HepG2 (cell line): ENCODE measurements at regions not wholly inside any gene's neighbourhood (a gene's known extent, or its start where the extent isn't known, plus 50 kb on each side); places are given as distances from the start of the nearest gene placed in this dataset.

Source experiments
- ATAC-seq: fragments of 200-7000 bp; cut with Tn5 transposase; 3 replicates; pipeline ENCODE4 v1.9.1; 2020; ENCODE audit warnings: mild to moderate bottlenecking, moderate library complexity
- BruUV-seq: library from RNA; stranded (reverse); fragments of 400-500 nt; replicated peaks from 2 replicates; lab custom pipeline; 2021; lab: Mats Ljungman, UMichigan
- CTCF ChIA-PET: fragments of 300-600 bp; formaldehyde crosslinking; extraction: SDS; loops from one replicate; lab custom pipeline; 2021; ENCODE audit warnings: low total read pairs, inconsistent platforms, low intra/inter-chr PET ratio; lab: Yijun Ruan, JAX
- POLR2A ChIA-PET: fragments of 350-600 bp; sonication (Branson Sonifier 250); formaldehyde crosslinking; loops from one replicate; lab custom pipeline; 2020; ENCODE audit warnings: antibody characterized with exemption, inconsistent platforms; lab: Yijun Ruan, JAX
- DNase-seq: peaks from one replicate; pipeline ENCODE4 v3.0.0-alpha.2; 2015; ENCODE audit warnings: low spot score
- FAIRE-seq: peaks from 3 replicates; lab custom pipeline; 2011; peaks lifted over from hg19 to GRCh38; lab: Jason Lieb, UNC
- H2AFZ ChIP-seq: one replicate; pipeline ENCODE4 v1.6.1; 2011; ENCODE audit warnings: low read length, inconsistent platforms
- H3K27ac ChIP-seq: fragments of 300-600 bp; 3 replicates; pipeline ENCODE4 v1.8.0; 2011; ENCODE audit warnings: mixed run types, mild to moderate bottlenecking, mixed read lengths, low read length, inconsistent platforms; ENCODE audit not compliant: insufficient read depth; ENCODE audit errors: extremely low read length
- H3K27me3 ChIP-seq, 2 experiments: fragments of 200-600 bp in 1 of 2; 2 replicates in 1 of 2; 3 replicates in 1 of 2; pipeline versions ENCODE4 v1.6.0 to v1.8.0; 2011; ENCODE audit warnings: low read length in 2 of 2, mild to moderate bottlenecking in 2 of 2, moderate library complexity in 2 of 2, inconsistent platforms in 1 of 2; ENCODE audit not compliant: insufficient read depth in 2 of 2, control insufficient read depth in 1 of 2
- H3K36me3 ChIP-seq, 2 experiments: fragments of 200-600 bp in 1 of 2; replicated peaks in 1 of 2; 2 replicates in 1 of 2; 3 replicates in 1 of 2; pipeline versions ENCODE4 v1.5.1 to v1.8.0; 2011; ENCODE audit warnings: low read length in 2 of 2, inconsistent platforms in 1 of 2; ENCODE audit not compliant: insufficient read depth in 2 of 2, control insufficient read depth in 1 of 2
- H3K4me1 ChIP-seq: 2 replicates; pipeline ENCODE4 v1.5.1; 2012; ENCODE audit warnings: low read length, inconsistent platforms; ENCODE audit not compliant: insufficient read depth
- H3K4me2 ChIP-seq: 2 replicates; pipeline ENCODE4 v1.6.0; 2011; ENCODE audit warnings: low read depth, low read length, inconsistent platforms
- H3K4me3 ChIP-seq, 3 experiments: fragments of 200-600 bp in 1 of 3; sonication (generic), shearing (Covaris generic) in 1 of 3; replicated peaks in 1 of 3; 2 replicates each; pipeline ENCODE4 v1.5.1; 2011 to 2016; ENCODE audit warnings: low read length in 3 of 3, inconsistent platforms in 2 of 3, low read depth in 2 of 3, mild to moderate bottlenecking in 2 of 3, control low read depth in 1 of 3, mixed read lengths in 1 of 3; ENCODE audit not compliant: insufficient read depth in 1 of 3
- H3K79me2 ChIP-seq: one replicate; pipeline ENCODE4 v1.6.1; 2011; ENCODE audit warnings: low read length, inconsistent platforms; ENCODE audit not compliant: insufficient read depth
- H3K9ac ChIP-seq: 2 replicates; pipeline ENCODE4 v1.6.0; 2011; ENCODE audit warnings: mild to moderate bottlenecking, low read depth, low read length, inconsistent platforms; ENCODE audit not compliant: insufficient read depth
- H3K9me3 ChIP-seq: 2 replicates; pipeline ENCODE4 v1.5.1; 2012; ENCODE audit warnings: mild to moderate bottlenecking, low read length
- H4K20me1 ChIP-seq: 2 replicates; pipeline ENCODE4 v1.6.0; 2011; ENCODE audit warnings: inconsistent platforms, mild to moderate bottlenecking, low read length, moderate library complexity; ENCODE audit not compliant: insufficient read depth
- ARID2 ChIP-seq: sonication (generic); formaldehyde crosslinking; IDR thresholded peaks from 2 replicates; pipeline ENCODE4 v1.8.1; 2022; ENCODE audit warnings: mild to moderate bottlenecking, missing genetic modification reagents, borderline replicate concordance
- BHLHE40 ChIP-seq: IDR thresholded peaks from 2 replicates; pipeline ENCODE4 v1.6.1; 2011; ENCODE audit warnings: low read length, improper control_type of control experiment
- DNMT1 ChIP-seq: sonication (generic); formaldehyde crosslinking; IDR thresholded peaks from 2 replicates; pipeline ENCODE4 v1.5.1; 2020; ENCODE audit warnings: mild to moderate bottlenecking, missing genetic modification reagents
- HMG20A ChIP-seq: IDR thresholded peaks from 2 replicates; pipeline ENCODE4 v1.6.1; 2016; ENCODE audit warnings: borderline replicate concordance
- JUNB ChIP-seq: sonication (generic); formaldehyde crosslinking; IDR thresholded peaks from 2 replicates; pipeline ENCODE4 v1.8.0; 2022; ENCODE audit warnings: missing genetic modification reagents, mild to moderate bottlenecking, borderline replicate concordance
- KAT7 ChIP-seq: IDR thresholded peaks from 2 replicates; pipeline ENCODE4 v1.6.1; 2018; ENCODE audit warnings: borderline replicate concordance, missing compliant biosample characterization
- KDM6A ChIP-seq: IDR thresholded peaks from 2 replicates; pipeline ENCODE4 v1.6.1; 2016; ENCODE audit warnings: low read depth
- KLF12 ChIP-seq: sonication (generic); formaldehyde crosslinking; IDR thresholded peaks from 2 replicates; pipeline ENCODE4 v1.4.0; 2020; ENCODE audit warnings: missing genetic modification reagents, borderline replicate concordance
- MIXL1 ChIP-seq: IDR thresholded peaks from 2 replicates; pipeline ENCODE4 v1.6.1; 2016
- THAP8 ChIP-seq: sonication (generic); formaldehyde crosslinking; IDR thresholded peaks from 2 replicates; pipeline ENCODE4 v1.5.1; 2020; ENCODE audit warnings: missing genetic modification reagents, mild to moderate bottlenecking, borderline replicate concordance
- USF2 ChIP-seq, 2 experiments: sonication (generic) in 1 of 2; formaldehyde crosslinking in 1 of 2; IDR thresholded peaks; 2 replicates each; pipeline versions ENCODE4 v1.5.1 to v1.6.1; 2011 to 2020; ENCODE audit warnings: borderline replicate concordance in 1 of 2, low read depth in 1 of 2, low read length in 1 of 2, mild to moderate bottlenecking in 1 of 2, missing genetic modification reagents in 1 of 2, moderate library complexity in 1 of 2
- ZBTB3 ChIP-seq: sonication (generic); formaldehyde crosslinking; IDR thresholded peaks from 2 replicates; pipeline ENCODE4 v1.4.0; 2020; ENCODE audit warnings: low read depth, mild to moderate bottlenecking, moderate library complexity, missing genetic modification reagents, borderline replicate concordance
- ZNF430 ChIP-seq: sonication (generic); formaldehyde crosslinking; IDR thresholded peaks from 2 replicates; pipeline ENCODE4 v1.9.0; 2021; ENCODE audit warnings: mild to moderate bottlenecking, missing genetic modification reagents
- ZNF513 ChIP-seq: sonication (generic); formaldehyde crosslinking; conservative IDR thresholded peaks from 2 replicates; pipeline ENCODE4 v1.5.0; 2020; ENCODE audit warnings: missing genetic modification reagents
- ZNF556 ChIP-seq: sonication (generic); formaldehyde crosslinking; IDR thresholded peaks from 2 replicates; pipeline ENCODE4 v1.4.0; 2020; ENCODE audit warnings: mild to moderate bottlenecking, missing genetic modification reagents, borderline replicate concordance
- WGBS: methylation state at CpG from one replicate; pipeline ENCODE4 v1.1.6; 2017; ENCODE audit warnings: low lambda C conversion rate; 5-methylcytosine and 5-hydroxymethylcytosine counted together
- in situ Hi-C: cut with HindIII; loops from 2 replicates; pipeline ENCODE4 v1.10.0; 2017; ENCODE audit warnings: low pct_unique_long_range_greater_than_20kb; ENCODE audit not compliant: extremely low pct_ligation_motif_present
- intact Hi-C: fragments of 100-400 bp; cut with micrococcal nuclease; formaldehyde crosslinking; loops from one replicate; pipeline ENCODE4 v1.10.0; 2022; ENCODE audit not compliant: unreplicated experiment

- in situ Hi-C loops (no loop called here), intact Hi-C loops (no loop called here)
- TF ChIP-seq ZNF430 (CRISPR knock-in tag) (no peak), KAT7 (no peak), KLF12 (CRISPR knock-in tag) (no peak), THAP8 (no peak), ZBTB3 (CRISPR knock-in tag) (no peak), USF2 (IDR thresholded peaks at IDR 0.05; ENCODE audit: low read depth, low read length) (no peak), USF2 (CRISPR knock-in tag; IDR thresholded peaks at IDR 0.05; ENCODE audit: borderline replicate concordance) (no peak), ZNF513 (CRISPR knock-in tag) (no peak), KDM6A (CRISPR knock-in tag) (no peak), HMG20A (CRISPR knock-in tag) (no peak), MIXL1 (CRISPR knock-in tag) (no peak), ARID2 (CRISPR knock-in tag) (no peak), ZNF556 (no peak), JUNB (CRISPR knock-in tag) (no peak), BHLHE40 (no peak), DNMT1 (CRISPR knock-in tag) (no peak)
- 2% methylated on average over 5 of the region's 5 CpGs for WGBS
- Histone ChIP-seq H3K4me2 (no peak overlapping the region), H2AFZ (no peak overlapping the region), H3K9ac (no peak overlapping the region), H3K4me1 (no peaks in the 10 kb centered on the region), H3K27me3 (no peaks in the 10 kb centered on the region), H3K36me3 (no peaks in the 10 kb centered on the region), H3K4me3 (no peak overlapping the region), H4K20me1 (no peaks in the 10 kb centered on the region), H3K9me3 (peaks cover 95% of the 10 kb centered on the region), H3K79me2 (no peaks in the 10 kb centered on the region), H3K27ac (no peak overlapping the region)
- FAIRE-seq (no peak), ATAC-seq (no peak), DNase-seq (no peak)
- ChIA-PET CTCF (no interaction called here), POLR2A (no interaction called here)
- BruUV-seq: no TSS peak
Measured at GRCh38 chr14:25843481-25844470, 754.1 kb downstream of the NOVA1 start.
